ENCODE measurements at regions not wholly inside any gene's neighbourhood (a gene's known extent, or its start where the extent isn't known, plus 50 kb on each side); places are given as distances from the start of the nearest gene placed in this dataset.

DNA sequence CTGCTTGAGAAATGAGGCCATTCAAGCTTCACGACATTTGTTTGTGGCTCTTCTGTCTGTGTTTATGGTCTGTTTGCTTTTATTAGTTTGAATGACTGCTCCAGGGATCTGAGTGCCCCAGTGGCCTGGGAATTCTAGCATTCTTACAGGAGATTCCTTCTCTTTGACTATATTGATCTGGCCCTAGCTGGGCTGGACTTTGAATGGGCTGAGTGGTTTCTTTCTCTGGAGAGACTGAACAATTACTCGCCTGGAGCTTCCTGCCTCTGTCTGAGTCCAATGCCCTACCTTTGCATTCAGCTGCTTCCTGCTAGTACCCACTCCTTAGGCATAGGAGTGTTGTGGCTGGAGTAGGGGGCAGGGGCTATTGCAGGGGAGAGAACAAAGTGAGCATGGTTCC lies 51.2 kb upstream of the EDA start:
- TF ChIP-seq, protein P1, sequence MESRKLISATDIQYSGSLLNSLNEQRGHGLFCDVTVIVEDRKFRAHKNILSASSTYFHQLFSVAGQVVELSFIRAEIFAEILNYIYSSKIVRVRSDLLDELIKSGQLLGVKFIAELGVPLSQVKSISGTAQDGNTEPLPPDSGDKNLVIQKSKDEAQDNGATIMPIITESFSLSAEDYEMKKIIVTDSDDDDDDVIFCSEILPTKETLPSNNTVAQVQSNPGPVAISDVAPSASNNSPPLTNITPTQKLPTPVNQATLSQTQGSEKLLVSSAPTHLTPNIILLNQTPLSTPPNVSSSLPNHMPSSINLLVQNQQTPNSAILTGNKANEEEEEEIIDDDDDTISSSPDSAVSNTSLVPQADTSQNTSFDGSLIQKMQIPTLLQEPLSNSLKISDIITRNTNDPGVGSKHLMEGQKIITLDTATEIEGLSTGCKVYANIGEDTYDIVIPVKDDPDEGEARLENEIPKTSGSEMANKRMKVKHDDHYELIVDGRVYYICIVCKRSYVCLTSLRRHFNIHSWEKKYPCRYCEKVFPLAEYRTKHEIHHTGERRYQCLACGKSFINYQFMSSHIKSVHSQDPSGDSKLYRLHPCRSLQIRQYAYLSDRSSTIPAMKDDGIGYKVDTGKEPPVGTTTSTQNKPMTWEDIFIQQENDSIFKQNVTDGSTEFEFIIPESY (IDR thresholded peaks at IDR 0.05; ENCODE audit: borderline replicate concordance, low read depth), result no peak
- TF ChIP-seq SIN3A (IDR thresholded peaks at IDR 0.05; ENCODE audit: borderline replicate concordance, low read depth, low read length) (no peak), NRF1 (IDR thresholded peaks at IDR 0.05; ENCODE audit: low read depth, low read length) (no peak), MXI1 (IDR thresholded peaks at IDR 0.05; ENCODE audit: low read depth, low read length) (no peak), JUND (IDR thresholded peaks at IDR 0.05) (no peak), FOXM1 (IDR thresholded peaks at IDR 0.05; ENCODE audit: low read depth) (no peak)
- TF ChIP-seq, protein P2, sequence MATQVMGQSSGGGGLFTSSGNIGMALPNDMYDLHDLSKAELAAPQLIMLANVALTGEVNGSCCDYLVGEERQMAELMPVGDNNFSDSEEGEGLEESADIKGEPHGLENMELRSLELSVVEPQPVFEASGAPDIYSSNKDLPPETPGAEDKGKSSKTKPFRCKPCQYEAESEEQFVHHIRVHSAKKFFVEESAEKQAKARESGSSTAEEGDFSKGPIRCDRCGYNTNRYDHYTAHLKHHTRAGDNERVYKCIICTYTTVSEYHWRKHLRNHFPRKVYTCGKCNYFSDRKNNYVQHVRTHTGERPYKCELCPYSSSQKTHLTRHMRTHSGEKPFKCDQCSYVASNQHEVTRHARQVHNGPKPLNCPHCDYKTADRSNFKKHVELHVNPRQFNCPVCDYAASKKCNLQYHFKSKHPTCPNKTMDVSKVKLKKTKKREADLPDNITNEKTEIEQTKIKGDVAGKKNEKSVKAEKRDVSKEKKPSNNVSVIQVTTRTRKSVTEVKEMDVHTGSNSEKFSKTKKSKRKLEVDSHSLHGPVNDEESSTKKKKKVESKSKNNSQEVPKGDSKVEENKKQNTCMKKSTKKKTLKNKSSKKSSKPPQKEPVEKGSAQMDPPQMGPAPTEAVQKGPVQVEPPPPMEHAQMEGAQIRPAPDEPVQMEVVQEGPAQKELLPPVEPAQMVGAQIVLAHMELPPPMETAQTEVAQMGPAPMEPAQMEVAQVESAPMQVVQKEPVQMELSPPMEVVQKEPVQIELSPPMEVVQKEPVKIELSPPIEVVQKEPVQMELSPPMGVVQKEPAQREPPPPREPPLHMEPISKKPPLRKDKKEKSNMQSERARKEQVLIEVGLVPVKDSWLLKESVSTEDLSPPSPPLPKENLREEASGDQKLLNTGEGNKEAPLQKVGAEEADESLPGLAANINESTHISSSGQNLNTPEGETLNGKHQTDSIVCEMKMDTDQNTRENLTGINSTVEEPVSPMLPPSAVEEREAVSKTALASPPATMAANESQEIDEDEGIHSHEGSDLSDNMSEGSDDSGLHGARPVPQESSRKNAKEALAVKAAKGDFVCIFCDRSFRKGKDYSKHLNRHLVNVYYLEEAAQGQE (IDR thresholded peaks at IDR 0.05; ENCODE audit: low read depth, low read length), result no peak
- TF ChIP-seq, protein P3, sequence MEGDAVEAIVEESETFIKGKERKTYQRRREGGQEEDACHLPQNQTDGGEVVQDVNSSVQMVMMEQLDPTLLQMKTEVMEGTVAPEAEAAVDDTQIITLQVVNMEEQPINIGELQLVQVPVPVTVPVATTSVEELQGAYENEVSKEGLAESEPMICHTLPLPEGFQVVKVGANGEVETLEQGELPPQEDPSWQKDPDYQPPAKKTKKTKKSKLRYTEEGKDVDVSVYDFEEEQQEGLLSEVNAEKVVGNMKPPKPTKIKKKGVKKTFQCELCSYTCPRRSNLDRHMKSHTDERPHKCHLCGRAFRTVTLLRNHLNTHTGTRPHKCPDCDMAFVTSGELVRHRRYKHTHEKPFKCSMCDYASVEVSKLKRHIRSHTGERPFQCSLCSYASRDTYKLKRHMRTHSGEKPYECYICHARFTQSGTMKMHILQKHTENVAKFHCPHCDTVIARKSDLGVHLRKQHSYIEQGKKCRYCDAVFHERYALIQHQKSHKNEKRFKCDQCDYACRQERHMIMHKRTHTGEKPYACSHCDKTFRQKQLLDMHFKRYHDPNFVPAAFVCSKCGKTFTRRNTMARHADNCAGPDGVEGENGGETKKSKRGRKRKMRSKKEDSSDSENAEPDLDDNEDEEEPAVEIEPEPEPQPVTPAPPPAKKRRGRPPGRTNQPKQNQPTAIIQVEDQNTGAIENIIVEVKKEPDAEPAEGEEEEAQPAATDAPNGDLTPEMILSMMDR (IDR thresholded peaks at IDR 0.05), result no peak
- TF ChIP-seq, protein P4, sequence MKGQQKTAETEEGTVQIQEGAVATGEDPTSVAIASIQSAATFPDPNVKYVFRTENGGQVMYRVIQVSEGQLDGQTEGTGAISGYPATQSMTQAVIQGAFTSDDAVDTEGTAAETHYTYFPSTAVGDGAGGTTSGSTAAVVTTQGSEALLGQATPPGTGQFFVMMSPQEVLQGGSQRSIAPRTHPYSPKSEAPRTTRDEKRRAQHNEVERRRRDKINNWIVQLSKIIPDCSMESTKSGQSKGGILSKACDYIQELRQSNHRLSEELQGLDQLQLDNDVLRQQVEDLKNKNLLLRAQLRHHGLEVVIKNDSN (IDR thresholded peaks at IDR 0.05; ENCODE audit: borderline replicate concordance, low read depth), result no peak
- TF ChIP-seq, protein P5, sequence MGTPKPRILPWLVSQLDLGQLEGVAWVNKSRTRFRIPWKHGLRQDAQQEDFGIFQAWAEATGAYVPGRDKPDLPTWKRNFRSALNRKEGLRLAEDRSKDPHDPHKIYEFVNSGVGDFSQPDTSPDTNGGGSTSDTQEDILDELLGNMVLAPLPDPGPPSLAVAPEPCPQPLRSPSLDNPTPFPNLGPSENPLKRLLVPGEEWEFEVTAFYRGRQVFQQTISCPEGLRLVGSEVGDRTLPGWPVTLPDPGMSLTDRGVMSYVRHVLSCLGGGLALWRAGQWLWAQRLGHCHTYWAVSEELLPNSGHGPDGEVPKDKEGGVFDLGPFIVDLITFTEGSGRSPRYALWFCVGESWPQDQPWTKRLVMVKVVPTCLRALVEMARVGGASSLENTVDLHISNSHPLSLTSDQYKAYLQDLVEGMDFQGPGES (IDR thresholded peaks at IDR 0.05; ENCODE audit: low read depth, low read length), result no peak
